ENCODE measurements at regions not wholly inside any gene's neighbourhood (a gene's known extent, or its start where the extent isn't known, plus 50 kb on each side); places are given as distances from the start of the nearest gene placed in this dataset.

DNA sequence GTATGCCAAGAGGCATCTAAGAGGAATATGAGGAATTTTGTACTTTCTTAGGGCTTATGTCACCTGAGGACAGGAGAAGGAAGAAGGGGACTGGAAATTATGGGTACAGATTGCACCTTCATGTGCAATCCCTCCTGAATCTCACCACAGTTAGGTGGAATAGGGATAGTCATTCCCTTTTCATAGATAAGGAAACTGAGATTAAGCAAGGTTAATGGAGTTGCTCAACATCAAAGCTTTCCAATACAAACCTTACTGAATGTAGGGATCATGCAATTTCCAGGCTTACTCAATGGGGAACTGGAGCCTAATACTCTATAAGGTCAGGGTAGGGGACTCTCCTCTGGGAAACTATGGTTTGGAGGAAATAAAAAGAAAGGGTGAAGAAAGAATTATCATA, 133.0 kb downstream of the C11orf87 start:
- TF ChIP-seq EZH2phosphoT487 (IDR thresholded peaks at IDR 0.05; ENCODE audit: low read length) (no peak), EZH2 (optimal IDR thresholded peaks at IDR 0.05; ENCODE audit: low read depth, low read length) (no peak)
- TF ChIP-seq, protein P1, sequence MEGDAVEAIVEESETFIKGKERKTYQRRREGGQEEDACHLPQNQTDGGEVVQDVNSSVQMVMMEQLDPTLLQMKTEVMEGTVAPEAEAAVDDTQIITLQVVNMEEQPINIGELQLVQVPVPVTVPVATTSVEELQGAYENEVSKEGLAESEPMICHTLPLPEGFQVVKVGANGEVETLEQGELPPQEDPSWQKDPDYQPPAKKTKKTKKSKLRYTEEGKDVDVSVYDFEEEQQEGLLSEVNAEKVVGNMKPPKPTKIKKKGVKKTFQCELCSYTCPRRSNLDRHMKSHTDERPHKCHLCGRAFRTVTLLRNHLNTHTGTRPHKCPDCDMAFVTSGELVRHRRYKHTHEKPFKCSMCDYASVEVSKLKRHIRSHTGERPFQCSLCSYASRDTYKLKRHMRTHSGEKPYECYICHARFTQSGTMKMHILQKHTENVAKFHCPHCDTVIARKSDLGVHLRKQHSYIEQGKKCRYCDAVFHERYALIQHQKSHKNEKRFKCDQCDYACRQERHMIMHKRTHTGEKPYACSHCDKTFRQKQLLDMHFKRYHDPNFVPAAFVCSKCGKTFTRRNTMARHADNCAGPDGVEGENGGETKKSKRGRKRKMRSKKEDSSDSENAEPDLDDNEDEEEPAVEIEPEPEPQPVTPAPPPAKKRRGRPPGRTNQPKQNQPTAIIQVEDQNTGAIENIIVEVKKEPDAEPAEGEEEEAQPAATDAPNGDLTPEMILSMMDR (IDR thresholded peaks at IDR 0.05; ENCODE audit: low read length) = no peak
